IgD-negative memory B cell (primary cell): ENCODE measurements at regions not wholly inside any gene's neighbourhood (a gene's known extent, or its start where the extent isn't known, plus 50 kb on each side); places are given as distances from the start of the nearest gene placed in this dataset.

ENCODE experiments used
- H3K27ac Mint-ChIP-seq, 3 donors: one replicate each; pipeline ENCODE4 v1.8.0; 2020 to 2022; ENCODE audit warnings: mild to moderate bottlenecking in 3 of 3, mixed read lengths in 3 of 3, moderate library complexity in 1 of 3
- H3K27me3 Mint-ChIP-seq: one replicate; pipeline ENCODE4 v1.8.0; 2021; ENCODE audit warnings: mixed read lengths
- H3K36me3 Mint-ChIP-seq: one replicate; pipeline ENCODE4 v1.8.0; 2020; ENCODE audit warnings: mild to moderate bottlenecking, mixed read lengths
- H3K4me1 Mint-ChIP-seq, 3 donors: one replicate each; pipeline ENCODE4 v1.8.0; 2020 to 2022; ENCODE audit warnings: mixed read lengths in 3 of 3, mild to moderate bottlenecking in 1 of 3
- H3K4me3 Mint-ChIP-seq, 4 donors: one replicate each; pipeline ENCODE4 v1.8.0; 2020 to 2022; ENCODE audit warnings: mild to moderate bottlenecking in 4 of 4, mixed read lengths in 4 of 4, moderate library complexity in 3 of 4
- H3K9me3 Mint-ChIP-seq, 3 donors: one replicate each; pipeline ENCODE4 v1.8.0; 2020 to 2021; ENCODE audit warnings: mixed read lengths in 3 of 3, mild to moderate bottlenecking in 1 of 3

- Mint-ChIP-seq H3K4me3 (no peak overlapping the region), H3K9me3 (no peaks in the 10 kb centered on the region), H3K27ac (no peak overlapping the region), H3K4me1 (no peaks in the 10 kb centered on the region), H3K27me3 (peaks cover 49% of the 10 kb centered on the region), H3K36me3 (no peaks in the 10 kb centered on the region)
Measured at GRCh38 chr6:167711768-167712730, 114.7 kb upstream of the AFDN start.

- Mint-ChIP-seq H3K27me3 (peaks cover 41% of the 10 kb centered on the region), H3K27ac (no peak overlapping the region)
Measured at GRCh38 chr6:167712731-167713475, 113.8 kb upstream of the AFDN start.

GRCh38 chr6:167714152-167714551, 112.6 kb upstream of the AFDN start:
- H3K9me3 Mint-ChIP-seq, result peaks cover 0 to 5% (median 1%) of the 10 kb centered on the region in 3 donors
- no peak overlapping the region for H3K4me3 Mint-ChIP-seq
- H3K36me3 Mint-ChIP-seq, result no peaks in the 10 kb centered on the region
- no peak overlapping the region for H3K27ac Mint-ChIP-seq
- H3K4me1 Mint-ChIP-seq, result no peaks in the 10 kb centered on the region
- H3K27me3 Mint-ChIP-seq, result peaks cover 31% of the 10 kb centered on the region

More at GRCh38 chr6:167712731-167713475, 113.8 kb upstream of the AFDN start:
- no peaks in the 10 kb centered on the region for H3K4me1 Mint-ChIP-seq
- no peaks in the 10 kb centered on the region for H3K36me3 Mint-ChIP-seq
- no peak overlapping the region for H3K4me3 Mint-ChIP-seq
- peaks cover 0 to 2% (median 0%) of the 10 kb centered on the region in 3 donors for H3K9me3 Mint-ChIP-seq

GRCh38 chr6:167717455-167717854, 109.3 kb upstream of the AFDN start:
- Mint-ChIP-seq H3K36me3 (no peaks in the 10 kb centered on the region), H3K27me3 (peaks cover 13% of the 10 kb centered on the region), H3K9me3 (peaks cover 0 to 10% (median 7%) of the 10 kb centered on the region in 3 donors), H3K4me1 (no peaks in the 10 kb centered on the region), H3K27ac (no peak overlapping the region), H3K4me3 (no peak overlapping the region)

- H3K27ac Mint-ChIP-seq, result no peak overlapping the region
- H3K4me1 Mint-ChIP-seq, result no peaks in the 10 kb centered on the region
- H3K4me3 Mint-ChIP-seq, result no peak overlapping the region
- no peaks in the 10 kb centered on the region for H3K36me3 Mint-ChIP-seq
- H3K9me3 Mint-ChIP-seq, result peaks cover 0 to 10% (median 7%) of the 10 kb centered on the region in 3 donors
- H3K27me3 Mint-ChIP-seq, result peaks cover 13% of the 10 kb centered on the region
Measured at GRCh38 chr6:167717867-167718266, 108.8 kb upstream of the AFDN start.

- Mint-ChIP-seq H3K4me3 (no peak overlapping the region), H3K27me3 (peaks cover 16% of the 10 kb centered on the region), H3K4me1 (no peaks in the 10 kb centered on the region), H3K36me3 (no peaks in the 10 kb centered on the region), H3K27ac (no peak overlapping the region), H3K9me3 (peaks cover 2 to 11% (median 10%) of the 10 kb centered on the region in 3 donors)
Measured at GRCh38 chr6:167719920-167720319, 106.8 kb upstream of the AFDN start.

GRCh38 chr6:167720456-167721285, 106.0 kb upstream of the AFDN start:
- Mint-ChIP-seq H3K4me1 (no peaks in the 10 kb centered on the region), H3K9me3 (peaks cover 2 to 11% (median 10%) of the 10 kb centered on the region in 3 donors), H3K27me3 (peaks cover 17% of the 10 kb centered on the region), H3K27ac (no peak overlapping the region), H3K36me3 (peaks cover 2% of the 10 kb centered on the region), H3K4me3 (peak overlapping the region in 1 of 4 donors; percentile 60)

- Mint-ChIP-seq H3K4me1 (no peaks in the 10 kb centered on the region), H3K4me3 (peak overlapping the region in 1 of 4 donors; percentile 60), H3K9me3 (peaks cover 2 to 11% (median 10%) of the 10 kb centered on the region in 3 donors), H3K27me3 (peaks cover 19% of the 10 kb centered on the region), H3K27ac (no peak overlapping the region), H3K36me3 (peaks cover 2% of the 10 kb centered on the region)
Measured at GRCh38 chr6:167721291-167721690, 105.4 kb upstream of the AFDN start.

- Mint-ChIP-seq H3K36me3 (peaks cover 2% of the 10 kb centered on the region), H3K4me1 (no peaks in the 10 kb centered on the region), H3K4me3 (no peak overlapping the region), H3K27me3 (peaks cover 19% of the 10 kb centered on the region), H3K9me3 (peaks cover 2 to 11% (median 9%) of the 10 kb centered on the region in 3 donors), H3K27ac (no peak overlapping the region)
Measured at GRCh38 chr6:167722634-167723309, 103.9 kb upstream of the AFDN start.

GRCh38 chr6:167726043-167726621, 100.6 kb upstream of the AFDN start:
- peaks cover 2% of the 10 kb centered on the region for H3K36me3 Mint-ChIP-seq
- H3K27me3 Mint-ChIP-seq, result peaks cover 18% of the 10 kb centered on the region
- H3K27ac Mint-ChIP-seq, result no peak overlapping the region
- H3K9me3 Mint-ChIP-seq, result peaks cover 2 to 7% (median 4%) of the 10 kb centered on the region in 3 donors
- no peak overlapping the region for H3K4me3 Mint-ChIP-seq
- H3K4me1 Mint-ChIP-seq, result no peaks in the 10 kb centered on the region

GRCh38 chr6:167730441-167730840, 96.3 kb upstream of the AFDN start:
- Mint-ChIP-seq H3K4me1 (no peaks in the 10 kb centered on the region), H3K4me3 (no peak overlapping the region), H3K27ac (no peak overlapping the region), H3K36me3 (peaks cover 1% of the 10 kb centered on the region), H3K9me3 (peaks cover 0 to 3% (median 0%) of the 10 kb centered on the region in 3 donors), H3K27me3 (peaks cover 5% of the 10 kb centered on the region)

GRCh38 chr6:167731216-167731615, 95.5 kb upstream of the AFDN start:
- Mint-ChIP-seq H3K4me1 (peaks cover 0 to 2% (median 0%) of the 10 kb centered on the region in 3 donors), H3K27ac (no peak overlapping the region), H3K36me3 (no peaks in the 10 kb centered on the region), H3K4me3 (no peak overlapping the region), H3K9me3 (peaks cover 0 to 3% (median 0%) of the 10 kb centered on the region in 3 donors), H3K27me3 (peaks cover 3% of the 10 kb centered on the region)

GRCh38 chr6:167731731-167732422, 94.8 kb upstream of the AFDN start:
- Mint-ChIP-seq H3K4me3 (no peak overlapping the region), H3K36me3 (no peaks in the 10 kb centered on the region), H3K27me3 (peaks cover 6% of the 10 kb centered on the region), H3K27ac (peak overlapping the region in 1 of 3 donors; percentile 16), H3K4me1 (peaks cover 0 to 2% (median 0%) of the 10 kb centered on the region in 3 donors), H3K9me3 (peaks cover 0 to 3% (median 0%) of the 10 kb centered on the region in 3 donors)
